ENCODE measurements at regions not wholly inside any gene's neighbourhood (a gene's known extent, or its start where the extent isn't known, plus 50 kb on each side); places are given as distances from the start of the nearest gene placed in this dataset.

DNA sequence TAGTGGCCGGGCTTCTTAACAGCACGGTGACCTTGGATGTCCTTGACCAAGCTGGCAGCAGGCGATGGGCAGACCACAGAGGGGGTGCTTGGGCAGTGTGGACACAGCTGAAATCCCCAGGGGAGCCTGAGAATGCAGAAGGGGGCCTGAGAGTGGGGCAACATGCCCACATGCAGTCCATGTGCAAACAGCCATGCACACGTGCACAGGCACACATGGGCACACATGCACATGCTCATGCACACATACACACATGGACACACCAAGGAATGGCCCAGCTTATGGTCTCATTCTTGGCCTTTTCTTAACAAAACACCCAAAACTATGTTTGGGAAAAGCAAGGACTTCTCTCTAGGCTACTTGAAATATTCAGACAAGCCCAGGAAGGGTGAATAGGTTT, 483.9 kb upstream of the MKI67 start:
- intact Hi-C loops (cut with micrococcal nuclease): no loop called here
- ATAC-seq (no peak), DNase-seq (no peak)

DNA sequence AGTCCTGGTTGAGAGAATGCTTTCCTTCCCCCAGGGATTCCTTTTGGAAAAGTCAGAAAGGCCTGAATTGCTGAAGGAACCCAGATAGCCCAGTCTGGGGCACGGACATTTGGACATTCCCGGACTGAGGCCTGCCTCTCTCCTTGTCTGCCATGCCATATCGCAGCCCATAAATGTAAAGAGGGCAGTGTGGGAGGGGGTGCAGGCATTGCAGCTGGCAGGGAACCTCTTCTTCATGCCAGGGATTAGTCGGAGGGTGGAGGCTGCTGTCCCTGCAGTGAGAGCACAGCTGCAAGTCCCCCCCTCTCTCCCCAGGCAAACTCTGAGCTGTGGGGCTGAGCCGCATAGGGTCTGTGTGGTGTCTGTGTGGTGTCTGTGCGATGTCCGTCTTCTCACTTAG, 486.0 kb upstream of the MKI67 start:
- intact Hi-C loops (cut with micrococcal nuclease): no loop called here
- DNase-seq: no peak
- no peak for ATAC-seq

DNA sequence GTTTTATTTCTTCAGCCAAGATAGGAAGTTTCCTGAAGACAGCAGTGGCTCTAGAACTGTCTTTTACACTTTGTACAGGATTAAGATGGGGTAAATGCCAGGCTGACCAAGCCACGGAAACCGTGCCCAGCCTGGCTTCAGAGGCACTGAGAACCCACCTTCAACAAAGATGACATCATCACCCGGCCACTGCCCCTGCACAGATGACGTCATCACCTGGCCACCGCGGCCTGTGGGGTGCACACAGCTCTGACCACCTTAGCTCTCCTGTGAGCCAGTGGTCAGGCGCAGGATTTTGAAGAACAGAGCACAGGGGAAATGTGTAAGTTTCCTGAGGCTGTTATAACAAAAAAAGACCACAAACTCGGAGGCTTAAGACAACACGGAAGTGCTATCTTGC, 486.4 kb upstream of the MKI67 start:
- intact Hi-C loops (cut with micrococcal nuclease): no loop called here
- no peak for ATAC-seq
- DNase-seq: no peak

DNA sequence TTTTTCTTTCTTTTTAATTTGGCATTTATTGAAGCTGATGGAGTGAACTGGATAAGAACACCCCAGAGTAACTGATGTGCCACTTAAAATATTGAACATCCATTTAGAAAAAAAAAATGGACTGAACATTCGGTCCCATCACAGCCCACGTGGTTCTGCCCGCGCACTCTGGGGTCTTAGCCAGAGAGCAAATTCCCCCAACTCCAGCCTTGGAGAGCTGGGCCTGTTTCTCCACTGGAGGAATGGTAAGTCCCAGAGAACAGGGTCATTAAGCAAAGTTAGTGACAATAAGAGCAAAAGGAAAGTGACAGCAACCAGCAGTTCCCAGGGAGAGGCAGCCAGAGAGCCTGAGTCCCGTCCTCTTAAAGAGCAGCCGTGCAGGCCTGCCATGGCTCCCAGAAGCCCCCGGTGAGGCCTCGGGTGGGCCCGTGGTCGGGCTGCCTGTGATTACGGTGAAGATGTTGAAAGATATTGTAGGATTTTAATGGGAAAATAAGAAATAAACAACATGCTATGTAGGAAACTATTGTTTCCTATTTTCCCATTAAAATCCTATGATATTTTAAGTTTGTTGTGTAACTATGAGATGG, 487.9 kb upstream of the MKI67 start:
- DNase-seq: no peak
- ATAC-seq: no peak
- intact Hi-C loops (cut with micrococcal nuclease): no loop called here

DNA sequence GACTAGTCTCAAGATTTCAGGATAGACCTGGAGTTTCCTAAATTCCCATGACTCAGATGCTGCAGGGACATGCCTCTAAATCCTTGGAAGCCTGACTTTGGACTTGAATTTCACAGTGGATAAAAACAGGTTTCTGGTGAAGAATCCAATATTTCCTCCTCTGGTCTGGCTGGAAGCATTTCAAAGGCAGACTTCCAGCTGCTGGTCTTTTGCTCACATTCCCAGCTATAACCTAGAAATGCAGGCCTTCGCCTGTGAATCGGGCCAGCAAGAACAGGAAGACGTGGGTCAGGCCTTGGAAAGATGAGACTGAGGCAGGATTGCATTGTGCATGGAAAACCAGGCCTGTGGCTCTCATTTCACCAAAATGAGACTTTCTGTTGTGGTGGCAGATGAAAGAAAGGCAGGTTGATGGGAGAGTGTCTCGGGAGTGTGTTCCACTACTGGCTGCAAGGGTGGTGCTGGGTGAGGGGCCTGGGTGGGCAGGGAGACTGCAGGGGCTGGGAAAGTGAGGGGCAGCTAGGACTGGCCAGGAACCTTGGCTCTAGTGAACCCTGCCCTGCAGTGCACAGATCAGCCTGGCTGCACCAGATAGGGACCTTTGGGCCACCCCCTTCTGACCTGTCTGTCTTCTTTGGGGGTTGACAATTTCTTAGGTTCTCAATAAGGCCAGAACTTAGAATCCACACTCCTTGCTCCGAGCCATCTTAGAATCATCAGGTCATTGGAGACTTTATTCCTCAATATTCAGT, 488.8 kb upstream of the MKI67 start:
- intact Hi-C loops (cut with micrococcal nuclease): no loop called here
- no peak for ATAC-seq
- DNase-seq: no peak

DNA sequence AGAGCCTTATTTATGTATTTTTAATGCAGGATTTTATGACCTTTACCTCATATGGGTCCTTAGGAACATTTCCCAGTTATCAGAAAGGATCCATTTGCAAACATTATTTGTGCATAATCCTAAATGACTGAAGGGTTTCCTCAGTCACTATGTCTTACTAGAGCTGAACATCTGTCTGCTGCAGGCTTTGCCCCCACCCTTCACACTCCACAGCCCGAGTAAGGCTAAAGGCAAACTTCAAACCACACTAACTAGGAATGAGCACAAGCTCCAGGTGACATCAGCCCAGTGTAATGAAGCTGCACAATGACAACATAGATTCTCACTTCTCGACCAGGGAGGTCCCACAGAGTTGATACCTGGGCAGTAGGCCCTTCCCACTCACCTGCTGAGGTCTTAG, 491.3 kb upstream of the MKI67 start:
- intact Hi-C loops (cut with micrococcal nuclease): no loop called here
- ATAC-seq (no peak), DNase-seq (no peak)

DNA sequence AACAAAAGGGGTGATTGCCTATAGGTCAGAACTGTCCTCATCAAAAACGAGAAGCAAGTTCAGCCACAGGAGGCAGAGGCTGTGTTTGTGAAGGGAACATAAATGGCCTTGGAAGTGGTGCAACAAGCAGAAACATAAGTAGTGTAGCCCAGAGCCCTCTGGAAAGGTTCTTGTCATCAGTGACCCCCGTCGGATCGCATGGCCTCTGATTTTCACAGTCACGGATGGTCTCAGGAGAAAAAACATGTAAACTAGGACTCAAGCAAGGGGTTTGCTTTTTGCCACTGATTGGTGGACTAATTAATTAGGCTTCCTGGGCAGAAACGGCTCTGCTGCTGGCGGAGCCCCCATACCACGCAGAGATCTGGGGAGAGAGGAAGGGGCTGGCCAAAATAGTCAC, 496.5 kb upstream of the MKI67 start:
- intact Hi-C loops (cut with micrococcal nuclease): no loop called here
- ATAC-seq (no peak), DNase-seq (no peak)

DNA sequence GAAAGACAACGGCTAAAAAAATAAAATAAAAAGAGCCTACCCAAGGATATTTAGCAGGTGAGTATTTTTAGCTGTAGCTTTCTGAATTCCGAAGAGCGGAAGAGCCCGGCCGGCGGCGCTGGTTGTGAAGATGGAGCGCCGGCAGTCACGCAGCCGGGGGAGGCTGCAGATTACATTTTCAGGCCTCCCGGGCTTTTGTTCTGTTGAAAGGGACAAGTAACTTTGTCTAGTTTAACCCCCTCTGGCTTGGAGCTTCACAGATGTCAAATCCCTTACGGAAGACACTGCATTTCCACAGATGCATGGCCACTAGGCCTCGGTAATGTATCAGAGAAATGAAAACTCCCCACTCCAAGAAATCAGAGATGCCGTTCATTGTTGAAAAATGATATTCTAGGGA, 497.6 kb upstream of the MKI67 start:
- intact Hi-C loops (cut with micrococcal nuclease): no loop called here
- DNase-seq (no peak), ATAC-seq (no peak)

DNA sequence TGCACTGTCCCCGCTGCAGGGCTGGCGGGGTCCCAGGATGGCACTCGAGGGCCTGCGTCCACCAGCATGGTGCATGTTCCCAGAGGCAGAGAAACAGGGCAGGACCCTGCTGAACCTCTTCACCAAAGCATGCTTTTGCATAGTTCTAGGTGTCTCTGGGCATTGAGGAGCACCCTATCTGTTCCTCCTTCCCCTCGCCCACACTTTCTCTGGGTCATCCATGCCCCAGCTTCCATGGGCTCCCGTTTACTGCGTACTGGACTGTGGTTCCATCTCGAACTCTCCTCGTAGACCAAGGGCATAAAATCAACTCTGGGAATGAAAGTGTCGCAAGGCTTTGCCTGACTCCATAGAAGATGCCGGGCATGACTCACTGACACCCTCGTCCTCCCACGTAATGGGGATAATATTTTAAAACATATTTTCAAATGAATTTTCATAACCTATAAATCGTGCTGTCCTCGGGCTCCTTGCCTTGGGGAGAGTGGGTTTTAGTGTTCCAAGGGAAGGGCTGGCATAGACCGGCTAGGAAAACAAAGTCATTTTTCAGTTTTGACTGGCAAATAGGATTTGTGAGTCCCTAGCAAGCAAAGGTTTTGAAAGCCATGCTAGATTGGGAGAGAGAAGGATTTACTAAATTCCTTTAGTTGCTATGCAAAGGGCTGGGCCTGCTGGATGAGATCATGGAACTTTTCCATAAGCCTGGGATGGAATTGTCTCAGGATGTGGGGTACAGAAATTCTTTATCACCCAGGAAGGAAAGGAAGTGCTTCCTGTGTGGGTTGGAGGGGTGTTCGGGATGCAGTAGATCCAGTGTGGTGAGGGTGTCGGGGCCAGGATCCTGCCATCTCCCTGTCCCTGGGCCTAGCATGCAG, 498.7 kb upstream of the MKI67 start:
- intact Hi-C loops (cut with micrococcal nuclease): no loop called here
- DNase-seq (no peak), ATAC-seq (no peak)

DNA sequence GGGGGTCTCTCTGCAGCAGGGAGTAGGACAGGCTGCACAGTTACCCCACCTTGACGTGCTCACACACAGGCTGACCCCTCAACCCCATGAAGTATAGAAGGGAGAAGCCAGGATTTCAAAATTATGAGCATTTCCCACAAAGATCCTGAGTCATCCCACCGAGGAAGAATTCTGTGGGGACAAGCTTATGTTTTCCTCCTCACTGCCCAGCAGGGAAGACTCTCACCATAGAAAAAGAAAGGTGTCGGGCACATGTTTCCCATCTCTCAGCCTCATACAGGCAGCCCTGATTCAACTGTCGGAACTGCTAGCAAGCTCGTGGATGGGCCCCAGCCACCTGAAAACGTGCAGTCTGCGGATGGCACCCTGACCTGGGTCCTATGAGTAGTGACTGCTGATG, 499.7 kb upstream of the MKI67 start:
- no peak for DNase-seq
- intact Hi-C loops (cut with micrococcal nuclease): no loop called here
- no peak for ATAC-seq

DNA sequence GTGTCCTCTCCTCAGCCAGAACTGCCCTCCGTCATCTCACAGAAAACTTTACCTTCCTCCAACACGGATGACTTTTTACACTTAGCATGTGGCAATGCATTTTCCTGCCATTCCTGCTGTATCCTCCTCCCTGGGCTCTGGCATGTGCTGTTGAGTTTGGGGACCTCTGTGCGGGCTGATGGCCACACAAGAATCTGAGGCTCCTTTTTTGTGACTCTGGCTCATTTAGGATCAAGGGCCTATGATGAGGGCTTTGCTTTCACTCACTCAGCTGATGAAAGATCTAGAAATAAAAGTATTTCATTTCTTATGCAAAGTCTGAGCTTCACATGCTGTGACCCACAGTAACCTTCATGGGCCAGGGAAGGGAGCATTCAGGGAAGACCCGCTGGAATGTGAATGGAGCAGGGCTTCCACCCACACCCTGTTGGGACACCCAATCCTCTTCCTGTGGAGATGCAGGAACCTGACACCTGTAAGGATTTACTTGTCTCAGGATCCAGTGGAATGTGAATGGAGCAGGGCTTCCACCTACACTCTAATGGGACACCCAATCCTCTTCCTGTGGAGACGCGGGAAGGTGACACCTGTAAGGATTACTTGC, 500.3 kb upstream of the MKI67 start:
- intact Hi-C loops (cut with micrococcal nuclease): no loop called here
- ATAC-seq: no peak
- no peak for DNase-seq

DNA sequence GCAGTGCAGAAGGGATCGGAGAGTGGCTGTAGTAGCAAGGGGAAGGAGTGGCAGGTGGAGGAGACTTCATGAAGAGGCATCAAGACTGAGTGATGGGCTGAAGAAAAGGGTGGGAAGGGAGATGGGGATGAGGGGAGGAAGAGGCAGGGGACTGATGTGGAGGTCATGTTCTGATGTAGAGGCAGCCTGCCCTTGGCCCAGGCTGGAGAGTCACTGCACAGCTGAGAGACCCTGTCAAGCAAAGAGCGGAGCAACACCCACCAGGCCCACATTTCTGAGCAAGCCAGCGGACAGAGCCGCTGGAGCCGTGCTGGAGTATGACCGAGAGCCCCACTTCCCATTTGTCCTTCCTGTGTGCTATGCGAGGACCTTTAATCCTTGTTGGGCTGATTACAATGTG, 501.6 kb upstream of the MKI67 start:
- intact Hi-C loops (cut with micrococcal nuclease): no loop called here
- DNase-seq (no peak), ATAC-seq (no peak)

DNA sequence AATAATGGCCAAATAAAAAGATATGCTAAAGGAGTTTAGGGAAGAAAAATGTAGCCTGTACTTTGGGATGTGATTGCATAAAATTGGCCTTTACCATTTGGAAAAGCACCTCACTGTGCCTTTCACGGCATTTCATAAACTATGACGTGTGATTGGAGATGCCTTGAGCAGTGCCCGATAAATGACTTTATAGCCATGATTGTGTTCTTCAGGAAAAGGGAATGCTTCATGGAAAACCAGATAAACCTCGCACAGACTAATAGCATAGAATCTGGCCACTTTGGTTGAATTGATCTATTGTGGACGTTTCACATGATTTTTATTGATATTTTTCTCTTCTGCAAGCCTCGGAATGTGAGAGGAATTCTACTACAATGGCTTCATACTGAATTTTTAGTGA, 502.0 kb upstream of the MKI67 start:
- intact Hi-C loops (cut with micrococcal nuclease): no loop called here
- ATAC-seq (no peak), DNase-seq (no peak)

DNA sequence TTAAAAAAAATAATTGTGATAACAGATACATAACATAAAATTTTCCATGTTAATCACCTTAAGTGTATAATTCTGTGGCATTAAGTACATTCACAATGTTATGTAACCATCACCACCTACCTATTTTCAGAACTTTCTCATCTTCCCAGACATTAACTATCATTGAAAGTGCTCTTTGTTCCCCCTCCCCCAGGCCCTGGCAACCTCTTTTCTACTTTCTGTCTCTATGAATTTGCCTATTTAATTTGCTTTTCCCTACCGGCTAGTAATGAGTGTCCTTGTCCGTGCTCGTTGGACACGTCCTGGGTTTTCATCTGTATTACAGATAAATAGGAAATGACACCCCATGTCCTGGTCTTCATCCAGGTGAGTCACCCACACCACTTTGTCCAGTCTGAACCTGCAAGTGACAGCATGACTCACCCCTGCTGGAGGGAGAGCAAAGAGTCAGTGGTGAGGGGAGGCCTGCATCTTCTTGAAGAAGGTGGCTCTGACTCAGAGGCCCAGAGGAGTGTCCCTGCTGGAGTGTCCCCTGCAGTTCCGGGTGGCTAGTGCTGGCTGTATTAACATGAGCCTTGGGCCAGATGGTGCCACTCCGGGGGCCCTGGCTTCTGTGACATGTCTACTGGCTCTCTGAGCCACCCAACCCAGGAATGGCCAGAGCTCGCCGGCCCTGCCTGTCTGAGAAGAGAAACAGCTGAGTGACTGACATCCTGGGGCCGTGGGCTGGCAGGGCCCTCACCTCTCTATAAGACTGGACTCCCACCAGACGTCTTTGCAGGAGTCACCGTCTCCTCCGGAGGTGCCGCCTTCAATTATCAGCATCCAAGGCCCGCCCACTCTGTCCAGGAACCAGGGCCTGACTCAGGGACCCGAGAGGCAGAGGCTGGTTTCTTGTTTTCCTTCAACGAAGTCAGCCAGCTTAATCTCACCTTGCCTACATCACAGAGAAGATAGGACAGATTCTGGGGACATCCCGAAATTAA, 503.2 kb upstream of the MKI67 start:
- ATAC-seq (no peak), DNase-seq (no peak)
- intact Hi-C loops (cut with micrococcal nuclease): loop anchor here (10.0 kb wide), 1 partner anchor 235 kb away; no protein-coding TSS in a partner anchor

DNA sequence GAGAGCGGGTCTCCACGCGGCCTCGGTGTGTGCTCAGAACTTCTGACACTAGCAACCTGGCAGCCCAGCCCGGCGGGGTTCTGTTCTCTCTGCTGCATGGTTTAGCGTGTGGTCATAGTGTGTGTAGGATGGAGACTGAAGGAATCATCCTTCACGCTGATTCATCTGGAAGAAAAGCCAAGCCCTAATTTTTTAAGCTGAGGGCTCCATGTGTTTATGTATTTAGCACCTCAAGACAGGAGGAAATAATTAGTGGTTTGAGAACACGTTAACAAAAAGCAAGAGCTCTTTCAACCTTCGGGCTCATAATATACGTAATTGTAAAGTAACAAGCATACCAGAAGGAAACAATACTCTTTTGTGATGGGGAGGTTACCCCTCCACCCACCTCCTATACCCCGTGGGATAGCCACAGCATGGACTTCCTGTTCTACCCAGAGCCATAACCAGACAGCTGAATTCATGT, 504.6 kb upstream of the MKI67 start:
- no peak for DNase-seq
- no peak for ATAC-seq
- intact Hi-C loops (cut with micrococcal nuclease): loop anchor here (10.0 kb wide), 1 partner anchor 234 kb away; no protein-coding TSS in a partner anchor

DNA sequence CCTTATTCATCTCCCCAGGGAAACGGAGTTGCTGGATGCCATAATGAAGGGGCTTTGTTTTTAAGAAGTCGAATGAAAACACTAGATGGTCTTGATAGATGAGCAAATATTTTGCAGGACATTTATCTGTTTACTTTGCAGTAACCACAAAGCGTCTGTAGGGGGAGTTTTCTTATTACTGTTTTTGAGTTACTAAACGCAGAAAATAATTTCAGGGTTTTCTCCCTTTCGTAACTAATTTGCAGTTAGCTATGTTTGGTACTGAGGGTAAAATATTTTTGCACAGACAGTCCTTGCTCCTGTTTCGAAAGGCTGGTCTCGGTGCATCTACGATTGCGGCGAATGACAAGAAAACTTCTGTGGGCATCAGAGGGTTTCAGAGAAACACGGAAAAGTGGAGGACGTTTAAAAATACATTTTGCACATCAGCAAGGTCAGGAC, 505.6 kb upstream of the MKI67 start:
- intact Hi-C loops (cut with micrococcal nuclease): loop anchor here (10.0 kb wide), 1 partner anchor 233 kb away; no protein-coding TSS in a partner anchor
- ATAC-seq (no peak), DNase-seq (no peak)

DNA sequence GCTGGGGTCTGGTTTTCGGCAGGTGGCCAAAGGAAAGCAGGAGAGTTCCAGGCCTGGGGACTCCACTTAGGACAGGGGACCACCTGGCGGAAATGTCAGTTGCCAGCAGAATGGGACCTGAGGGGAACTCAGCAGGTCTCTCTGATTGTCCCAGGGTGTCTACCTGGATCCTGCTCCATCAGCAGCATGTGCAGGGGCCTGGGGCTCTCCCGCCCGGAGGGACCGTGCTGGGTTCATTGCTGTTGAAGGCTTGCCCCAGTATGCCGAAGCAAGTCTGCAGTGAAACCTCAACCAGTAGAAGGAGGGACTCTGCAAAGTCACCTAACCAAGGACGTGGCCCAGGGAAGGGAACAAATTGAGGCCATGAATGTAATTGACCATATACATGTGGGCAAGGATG, 506.5 kb upstream of the MKI67 start:
- DNase-seq (no peak), ATAC-seq (no peak)
- intact Hi-C loops (cut with micrococcal nuclease): loop anchor here (10.0 kb wide), 1 partner anchor 232 kb away; no protein-coding TSS in a partner anchor

DNA sequence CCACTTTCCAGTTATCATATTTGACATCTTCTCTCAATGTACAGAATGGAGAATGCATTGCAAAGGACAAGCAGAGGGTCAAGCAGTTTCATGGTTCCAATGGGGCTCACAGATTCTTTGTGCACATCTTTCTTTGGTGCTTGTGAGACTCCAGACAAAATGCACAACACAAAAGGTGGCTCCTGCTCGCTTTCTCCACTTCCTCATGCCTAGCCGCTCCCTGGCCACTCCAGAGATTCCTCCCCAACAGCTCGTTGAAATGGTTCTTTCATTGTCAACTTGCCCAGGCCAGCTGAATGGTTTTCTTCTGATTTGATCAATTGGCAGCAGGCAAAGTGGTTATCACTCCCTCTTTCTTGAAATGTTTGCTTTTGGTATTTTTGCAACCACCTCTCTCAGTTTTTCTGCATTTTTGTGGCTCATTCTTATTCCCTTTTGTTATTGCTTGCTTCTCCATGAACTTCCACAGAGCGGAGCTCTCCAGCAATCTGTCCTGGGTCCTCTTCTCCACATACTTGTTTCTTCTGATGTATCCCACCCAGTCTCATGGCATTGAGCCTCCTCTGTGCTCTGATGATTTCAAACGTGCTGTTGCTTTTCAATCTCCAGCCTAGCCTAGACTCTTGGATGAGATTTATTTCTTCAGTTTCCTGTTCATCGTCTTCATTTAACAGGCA, 507.8 kb upstream of the MKI67 start:
- intact Hi-C loops (cut with micrococcal nuclease): loop anchor here (10.0 kb wide), 1 partner anchor 231 kb away; no protein-coding TSS in a partner anchor
- DNase-seq: no peak
- peak; percentile 45 for ATAC-seq
